ENCODE measurements at regions not wholly inside any gene's neighbourhood (a gene's known extent, or its start where the extent isn't known, plus 50 kb on each side); places are given as distances from the start of the nearest gene placed in this dataset.
"Not testable (repeated sequence)": the region's sequence is repeated elsewhere in the genome, so short reads cannot be mapped to it uniquely, and the experiment has no call there.

DNA sequence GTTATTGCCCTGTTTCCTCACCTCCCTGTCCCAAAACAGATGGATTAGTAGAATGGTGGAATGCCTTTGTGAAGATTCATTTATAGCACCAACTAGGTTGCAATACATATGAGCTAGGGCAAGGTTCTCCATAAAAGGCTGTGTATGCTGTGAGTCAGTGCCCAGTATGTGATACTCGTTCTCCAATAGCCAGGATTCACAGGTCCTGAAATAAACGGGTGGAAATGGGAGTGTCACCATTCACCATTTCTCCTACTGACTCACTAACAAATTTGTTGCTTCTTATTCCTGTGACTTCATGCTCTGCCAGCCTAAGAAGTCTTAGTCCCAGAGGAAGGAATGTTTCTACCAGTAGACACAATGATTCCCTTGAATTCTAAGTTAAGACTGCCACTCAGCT is 1745.4 kb downstream of the SLITRK1 start:
- DNase-seq = no peak

DNA sequence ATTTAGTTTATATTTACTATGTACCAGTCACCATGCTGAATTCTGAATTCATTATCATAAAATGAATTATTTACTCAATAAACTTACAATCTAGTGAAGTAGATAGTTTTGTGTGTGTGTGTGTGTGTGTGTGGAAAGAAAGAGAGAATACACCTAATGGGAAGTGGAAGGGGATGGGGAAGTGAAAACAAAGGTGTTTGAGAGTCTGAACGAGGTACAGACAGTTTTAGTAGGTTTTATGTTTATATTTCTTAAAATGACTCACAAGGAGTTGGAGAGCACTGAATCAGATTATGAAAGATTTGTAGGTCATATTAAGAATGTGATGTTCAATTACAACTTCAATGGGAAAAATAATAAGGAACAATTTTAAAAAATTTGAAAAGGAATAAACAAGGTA is 1753.0 kb downstream of the SLITRK1 start:
- DNase-seq = no peak

DNA sequence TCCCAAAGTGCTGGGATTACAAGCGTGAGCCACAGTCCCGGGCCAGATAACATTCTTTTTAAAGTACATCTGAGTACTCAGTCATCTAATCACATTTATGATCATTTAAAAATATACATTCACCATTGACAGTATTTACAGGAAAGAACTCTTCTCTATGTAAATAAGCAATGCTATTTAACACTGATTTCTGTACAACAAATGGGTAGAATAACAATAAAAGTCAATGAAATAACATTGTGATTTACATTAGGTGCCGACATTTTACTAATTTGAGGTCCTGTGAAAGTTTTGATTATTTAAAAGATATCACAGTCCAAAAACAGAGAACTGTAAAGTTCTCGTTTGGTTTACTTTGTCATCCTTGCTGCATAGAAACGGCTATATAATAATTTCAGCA is 1763.7 kb downstream of the SLITRK1 start:
- DNase-seq = no peak

DNA sequence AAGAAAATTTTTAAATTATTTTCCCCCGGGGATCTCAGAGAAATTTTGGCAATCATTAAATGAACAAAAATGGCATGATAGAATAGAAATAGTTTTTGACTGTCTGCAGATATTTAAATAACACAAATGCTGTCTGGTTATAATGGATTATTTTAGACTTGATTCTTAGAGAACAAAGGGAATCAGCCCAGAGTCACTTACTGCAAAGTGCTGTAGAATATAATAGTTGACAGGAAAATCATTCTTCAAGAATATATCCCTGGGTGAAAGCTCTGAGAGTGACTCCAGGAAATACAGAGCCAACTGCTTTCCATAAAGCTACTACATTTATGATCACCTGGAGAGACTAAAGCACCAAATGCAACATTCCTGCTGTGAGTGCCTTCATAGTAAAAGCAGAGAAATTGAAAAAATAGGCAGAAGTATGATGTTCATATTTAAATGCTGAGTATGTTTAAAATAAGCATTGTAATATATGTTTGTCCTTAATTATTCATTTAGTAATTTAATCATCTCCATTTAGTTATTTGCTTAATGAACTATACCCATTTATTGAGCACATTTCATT is 1765.8 kb downstream of the SLITRK1 start:
- DNase-seq = no peak

DNA sequence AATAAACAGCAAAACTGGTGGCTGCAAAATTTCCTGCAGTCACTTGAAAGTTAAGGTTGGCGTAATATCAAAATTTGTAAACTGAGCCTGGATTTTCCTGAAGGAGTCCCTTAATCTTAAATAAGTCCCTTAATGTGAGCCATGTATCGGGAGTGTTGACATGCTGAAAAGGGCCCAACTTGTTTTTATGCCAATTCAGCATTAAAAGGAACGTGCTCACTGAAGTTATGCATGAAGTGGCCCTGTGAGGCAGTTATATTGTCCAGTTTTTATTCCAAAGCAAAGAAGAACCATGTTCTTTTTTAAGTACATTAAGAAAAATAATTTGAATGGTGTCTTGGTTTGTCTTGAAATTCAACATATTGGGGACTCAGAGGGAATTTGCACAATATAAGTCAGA is 1766.9 kb downstream of the SLITRK1 start:
- DNase-seq = no peak

DNA sequence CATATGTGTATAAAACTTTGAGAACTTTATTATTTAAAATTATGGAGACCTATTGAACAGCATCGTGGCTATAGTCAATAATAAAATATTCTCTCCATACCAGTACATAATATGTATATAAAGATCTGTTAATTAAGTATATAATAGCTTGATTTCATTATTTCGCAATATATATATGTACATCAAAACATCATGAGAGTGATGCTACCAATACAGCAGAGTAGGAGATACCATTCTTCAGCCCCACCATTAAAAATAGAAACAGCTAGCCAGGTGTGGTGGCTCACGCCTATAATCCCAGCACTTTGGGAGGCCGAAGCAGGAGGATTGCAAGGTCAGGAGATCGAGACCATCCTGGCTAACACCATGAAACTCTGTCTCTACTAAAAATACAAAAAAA is 1755.3 kb upstream of the SPRY2 start:
- no peak for DNase-seq

DNA sequence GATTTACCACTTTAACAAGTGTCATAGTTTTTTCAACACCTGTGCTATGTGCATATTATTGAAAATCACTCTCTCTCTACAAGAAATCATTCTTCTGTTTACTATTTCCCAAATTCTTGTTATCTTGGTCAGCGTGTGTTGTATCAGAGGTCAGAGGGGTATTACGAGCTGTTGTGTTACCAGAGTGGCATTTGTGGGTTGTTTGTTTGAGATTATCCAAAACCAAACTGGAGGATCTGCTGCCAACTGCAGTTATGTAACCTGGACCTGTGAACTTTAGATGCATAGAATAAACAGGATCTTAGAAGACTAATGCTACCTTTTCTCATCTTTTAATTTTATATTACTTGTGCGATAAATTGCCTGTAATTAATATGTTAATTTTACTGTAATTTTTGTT is 1751.4 kb upstream of the SPRY2 start:
- DNase-seq = no peak

DNA sequence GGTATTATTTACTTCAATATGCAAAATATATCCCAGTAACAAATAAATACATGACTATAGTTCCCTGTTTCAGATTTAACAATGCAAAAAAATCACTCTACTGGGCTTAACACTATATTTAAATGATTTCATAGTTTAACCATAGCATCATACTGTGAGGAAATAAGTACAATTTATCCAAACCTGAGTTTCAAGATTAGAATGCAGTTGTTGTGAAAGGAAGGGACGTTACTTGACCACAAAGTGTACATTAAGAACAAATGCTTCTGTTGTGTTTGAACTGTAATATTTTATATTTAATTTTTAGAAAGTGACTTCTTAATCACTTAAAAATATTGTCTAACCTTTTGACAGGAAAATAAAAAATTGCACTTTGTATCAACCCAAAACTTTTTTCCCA is 1747.9 kb upstream of the SPRY2 start:
- DNase-seq = no peak

DNA sequence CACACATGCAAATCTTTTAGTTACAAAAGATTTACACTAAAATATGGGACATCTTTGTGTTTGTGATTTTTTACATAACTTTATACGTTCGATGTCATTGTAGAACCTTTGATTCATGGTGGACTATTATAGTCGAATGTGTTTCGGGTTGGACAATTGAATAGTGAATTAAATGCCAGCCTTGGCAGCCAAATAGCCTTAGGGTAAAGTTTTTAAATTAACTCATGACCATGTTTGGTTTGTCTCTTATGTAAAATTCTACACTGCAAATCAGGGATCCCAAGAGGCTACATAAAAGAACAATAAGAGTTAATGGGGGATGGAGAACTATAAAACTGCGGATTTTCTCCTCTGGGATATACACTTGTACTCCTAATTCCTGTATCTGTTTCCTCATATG is 1735.6 kb upstream of the SPRY2 start:
- no peak for DNase-seq

DNA sequence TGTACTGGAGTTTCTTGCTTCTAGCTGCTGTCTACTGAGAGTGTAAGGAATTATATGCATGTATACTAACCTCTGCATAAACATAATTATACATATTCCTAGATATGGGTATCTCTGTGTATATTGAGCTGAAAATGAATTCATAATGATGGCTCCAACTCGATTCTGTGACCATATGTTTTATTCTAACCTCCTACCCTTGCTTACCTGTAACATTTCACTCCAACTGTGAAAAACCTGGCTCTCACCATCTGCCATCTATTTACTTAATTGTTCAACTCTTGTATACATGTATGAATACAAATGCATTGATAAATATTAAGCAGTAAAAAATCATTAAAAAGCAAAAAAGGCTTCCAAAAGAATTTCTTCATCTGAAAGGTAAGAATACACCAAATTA is 1729.5 kb upstream of the SPRY2 start:
- DNase-seq = no peak

DNA sequence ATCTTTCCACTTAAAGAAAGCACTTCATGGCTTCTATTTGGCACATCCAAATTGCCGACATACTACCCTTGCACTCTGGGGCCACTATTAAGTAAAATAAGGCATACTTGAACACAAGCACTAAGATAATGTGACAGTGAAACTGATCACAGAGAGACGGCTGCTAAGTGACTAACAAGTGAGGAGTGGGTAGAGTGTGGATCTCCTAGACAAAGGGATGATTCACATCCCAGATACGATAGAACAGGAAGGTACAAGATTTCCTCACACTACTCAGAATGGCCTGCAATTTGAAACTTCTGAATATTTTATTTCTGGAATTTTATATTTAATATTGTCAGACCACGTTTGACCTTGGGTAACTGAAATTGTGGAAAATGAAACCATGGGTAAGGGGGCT is 1721.8 kb upstream of the SPRY2 start:
- no peak for DNase-seq

DNA sequence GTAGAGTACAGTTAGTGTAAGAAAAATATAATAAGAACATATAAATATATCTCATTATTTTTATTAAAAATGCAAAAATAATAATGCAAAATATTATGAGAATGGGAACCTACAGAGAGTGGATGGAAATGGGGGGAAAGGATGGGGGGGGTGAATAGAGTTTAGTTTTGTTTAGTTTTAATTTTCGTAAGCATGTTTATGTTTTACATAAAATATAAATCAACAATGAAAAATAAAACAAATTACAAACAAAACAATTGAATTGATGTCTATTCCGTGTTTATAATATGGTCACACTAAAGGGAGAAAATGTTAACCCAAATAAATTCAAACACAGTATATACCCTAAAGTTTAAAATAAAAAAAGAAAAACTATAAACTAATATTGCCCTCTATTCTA is 1717.4 kb upstream of the SPRY2 start:
- DNase-seq = no peak

DNA sequence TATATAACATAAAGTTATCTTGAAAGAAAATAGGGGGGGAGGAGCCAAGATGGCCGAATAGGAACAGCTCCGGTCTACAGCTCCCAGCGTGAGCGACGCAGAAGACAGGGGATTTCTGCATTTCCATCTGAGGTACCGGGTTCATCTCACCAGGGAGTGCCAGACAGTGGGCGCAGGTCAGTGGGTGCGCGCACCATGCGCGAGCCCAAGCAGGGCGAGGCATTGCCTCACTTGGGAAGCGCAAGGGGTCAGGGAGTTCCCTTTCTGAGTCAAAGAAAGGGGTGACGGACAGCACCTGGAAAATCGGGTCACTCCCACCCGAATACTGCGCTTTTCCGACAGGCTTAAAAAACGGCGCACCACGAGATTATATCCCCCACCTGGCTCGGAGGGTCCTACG is 1704.4 kb upstream of the SPRY2 start:
- not testable (repeated sequence) for DNase-seq

DNA sequence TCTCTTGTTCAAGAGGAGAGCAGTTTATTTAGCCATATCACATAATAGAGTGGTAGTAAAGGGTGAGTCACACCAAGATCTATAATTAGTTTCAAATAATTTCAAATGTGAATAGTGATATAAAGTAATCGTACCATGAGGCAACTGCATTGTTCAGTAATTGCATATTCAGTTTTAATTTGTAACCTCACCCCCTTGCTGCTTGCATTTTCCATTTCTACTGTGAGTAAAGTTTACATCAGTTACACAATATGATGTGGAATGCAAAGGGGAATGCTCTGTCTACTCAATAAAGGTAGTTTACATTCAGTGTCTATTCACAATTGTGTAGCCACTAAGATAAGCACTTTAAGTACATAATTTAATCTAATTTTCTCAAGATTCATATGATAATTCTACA is 1695.7 kb upstream of the SPRY2 start:
- no peak for DNase-seq

DNA sequence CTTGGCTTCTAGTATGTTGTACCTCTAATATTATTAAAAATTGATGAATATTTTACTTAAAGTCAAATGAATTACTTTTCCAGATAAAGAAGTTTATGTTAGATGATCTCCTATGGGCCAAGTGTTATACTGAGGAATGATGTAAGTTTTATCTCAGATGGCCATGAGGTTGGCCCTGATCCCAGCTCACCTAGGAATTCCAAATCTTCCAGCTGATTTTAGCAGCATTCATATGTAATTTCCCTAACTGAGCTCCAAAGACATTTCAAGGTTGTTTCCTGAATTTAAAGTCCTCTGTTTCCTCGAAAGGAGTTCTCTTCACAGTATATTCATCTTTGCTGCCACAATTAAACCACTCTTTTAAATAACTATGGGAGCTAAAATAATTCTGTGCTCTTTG is 1670.4 kb upstream of the SPRY2 start:
- peak; percentile 4 for DNase-seq

DNA sequence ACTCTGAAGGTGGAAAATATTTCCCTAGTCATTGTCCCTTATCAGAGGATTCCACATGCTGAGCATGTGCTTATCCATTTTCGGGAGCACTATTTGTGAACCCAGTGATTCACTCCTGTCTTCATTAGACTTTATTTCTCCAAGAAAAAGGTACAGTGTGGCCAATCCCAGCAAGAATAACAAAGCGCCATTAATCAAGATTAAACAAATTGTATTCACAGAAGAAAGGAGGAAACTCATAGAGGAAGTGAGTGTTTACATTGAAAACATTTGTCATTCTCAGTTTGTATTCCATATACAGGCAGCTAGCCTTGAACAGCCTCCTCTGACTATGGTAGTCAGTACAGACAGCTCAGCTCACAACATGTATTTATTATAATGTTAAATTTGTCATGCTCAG is 1669.9 kb upstream of the SPRY2 start:
- DNase-seq = no peak

DNA sequence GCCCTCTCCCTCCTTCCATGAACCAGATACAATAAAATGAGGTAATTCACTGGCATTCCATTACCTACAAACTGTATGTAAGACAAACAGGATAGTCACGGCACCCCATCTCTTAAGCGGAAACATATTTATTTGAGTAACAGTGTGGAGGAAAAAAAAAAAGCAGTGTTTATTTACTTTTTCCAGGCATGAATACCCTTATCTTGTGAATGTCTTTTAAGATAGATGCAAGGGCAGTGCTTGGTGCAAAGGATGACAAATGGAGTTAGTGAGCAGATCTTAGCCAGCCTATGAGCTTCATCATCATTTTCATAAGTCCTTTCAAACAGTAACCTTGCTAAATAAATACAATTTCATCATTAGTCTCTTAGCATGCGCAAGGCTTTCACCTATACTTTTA is 1661.8 kb upstream of the SPRY2 start:
- DNase-seq = no peak

DNA sequence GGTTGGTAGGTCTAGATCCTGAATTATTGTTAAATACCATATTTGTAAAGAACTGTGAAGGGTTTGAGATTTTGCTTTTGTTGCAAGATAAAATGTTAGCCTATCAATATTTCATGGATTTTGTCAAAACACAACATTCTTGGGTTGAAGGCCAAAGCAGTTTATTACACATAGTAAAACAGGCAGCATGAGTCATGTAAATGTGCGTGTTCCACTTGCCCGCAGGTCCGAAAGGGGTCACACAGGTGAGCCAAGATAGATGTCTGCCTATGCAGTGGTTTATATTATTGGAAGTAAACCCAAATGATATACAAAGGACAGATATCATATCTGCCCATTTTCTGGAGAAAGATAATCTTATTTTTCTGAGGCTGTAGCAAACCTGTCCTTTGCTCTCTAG is 1654.4 kb upstream of the SPRY2 start:
- DNase-seq = no peak

DNA sequence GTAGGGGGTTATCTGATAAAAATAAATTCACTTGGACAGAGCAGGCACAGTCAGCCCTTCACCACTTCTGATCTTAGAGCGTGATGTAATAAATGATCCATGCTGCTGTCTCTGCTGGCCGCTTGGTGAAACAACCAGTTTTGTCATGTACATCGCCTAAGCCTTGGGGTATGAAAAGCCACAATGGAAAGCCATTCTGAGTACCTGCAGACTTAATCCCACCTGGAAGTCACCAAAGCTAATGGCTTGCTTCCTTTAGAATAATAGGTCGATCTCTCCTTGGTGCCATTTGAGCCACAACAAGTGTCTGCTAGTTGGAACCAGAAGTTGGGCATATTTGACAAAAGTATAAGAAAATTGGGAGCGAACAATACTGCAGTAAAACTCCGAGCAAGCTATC is 1649.7 kb upstream of the SPRY2 start:
- no peak for DNase-seq

DNA sequence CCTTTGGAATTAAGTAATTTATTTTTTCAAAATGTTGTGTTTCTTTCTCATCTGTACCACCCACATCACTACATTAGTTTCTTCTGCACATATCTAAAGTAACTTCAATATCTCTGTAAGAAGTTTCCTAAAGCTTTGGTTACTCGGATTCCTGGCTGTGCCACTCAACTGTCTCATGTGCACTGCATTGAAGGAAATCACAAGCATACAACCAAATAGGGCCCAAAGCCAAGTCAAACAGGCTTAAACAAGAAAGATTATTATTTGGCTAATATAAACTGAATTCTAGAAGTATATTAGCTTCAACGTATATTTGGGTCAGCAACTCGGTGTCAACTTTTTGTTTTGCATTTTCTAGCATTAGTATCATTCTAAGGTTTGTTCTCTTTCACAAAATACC is 1647.6 kb upstream of the SPRY2 start:
- no peak for DNase-seq

DNA sequence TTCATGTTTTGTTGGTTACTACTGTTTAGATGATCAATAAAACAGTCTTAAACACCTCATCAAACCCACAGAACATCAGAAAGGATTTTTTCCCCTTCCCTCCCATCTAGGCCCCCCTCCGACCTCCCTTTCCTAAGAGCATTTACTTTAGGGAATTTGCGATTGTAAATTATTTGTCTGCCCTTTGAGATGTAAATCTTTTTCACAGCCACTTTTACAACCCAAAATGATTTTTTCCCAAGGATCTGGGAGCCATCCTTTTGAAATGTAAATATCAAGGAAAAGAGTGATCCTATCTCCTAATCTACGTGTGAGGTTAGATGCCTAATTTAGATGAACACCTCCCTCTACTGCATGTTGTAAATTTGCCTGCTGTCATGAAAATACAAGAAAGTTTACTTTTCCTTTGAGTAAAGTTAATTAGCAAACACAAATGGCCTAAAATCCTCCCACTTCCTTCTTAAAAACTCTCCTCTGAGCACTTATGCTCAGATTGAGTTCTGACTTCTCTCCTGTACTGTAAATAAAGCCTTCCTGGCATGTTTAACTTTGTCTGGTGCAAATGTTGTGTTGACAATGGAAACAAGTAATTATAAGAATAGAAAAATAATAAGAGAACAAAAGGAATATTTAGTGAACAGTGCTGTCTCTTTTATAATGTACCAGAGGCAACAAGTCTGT is 1646.9 kb upstream of the SPRY2 start:
- no peak for DNase-seq

DNA sequence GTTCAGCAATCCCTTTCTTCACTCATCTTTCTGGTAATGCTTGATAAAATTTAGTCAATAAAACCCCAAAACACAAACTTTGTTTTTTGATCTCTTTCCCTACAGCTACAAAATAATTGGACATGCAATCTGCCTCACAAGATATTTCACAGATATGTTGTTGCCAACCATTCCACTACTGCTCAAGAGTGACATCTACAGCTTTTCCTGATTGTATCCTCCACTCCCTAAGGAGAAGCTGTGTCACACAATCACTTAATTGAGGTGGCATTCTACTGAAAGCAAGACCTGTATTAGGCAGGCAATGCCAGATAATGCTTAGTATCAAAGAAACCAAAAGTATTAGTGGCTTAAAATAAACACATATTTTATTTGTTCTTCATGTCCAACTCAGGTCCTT is 1646.2 kb upstream of the SPRY2 start:
- no peak for DNase-seq

DNA sequence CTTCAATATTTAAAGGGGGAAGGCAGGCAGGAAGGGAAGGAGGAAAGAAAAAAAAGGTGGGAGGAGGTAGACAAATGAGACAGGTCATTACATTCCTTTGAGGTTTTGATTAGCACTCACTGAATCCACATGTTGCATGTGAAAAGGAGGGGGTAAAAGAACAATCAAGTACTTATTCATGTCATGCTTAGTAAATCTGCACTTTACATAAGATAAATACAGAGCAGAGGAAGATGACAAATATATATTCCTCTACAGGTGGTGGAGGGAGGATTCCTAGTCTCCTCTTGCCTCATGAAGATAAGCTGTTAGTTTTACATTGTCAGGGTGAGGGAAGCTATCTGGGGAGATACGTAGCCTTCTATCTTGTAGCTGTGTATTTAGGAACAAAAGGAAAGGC is 1645.4 kb upstream of the SPRY2 start:
- DNase-seq = no peak

DNA sequence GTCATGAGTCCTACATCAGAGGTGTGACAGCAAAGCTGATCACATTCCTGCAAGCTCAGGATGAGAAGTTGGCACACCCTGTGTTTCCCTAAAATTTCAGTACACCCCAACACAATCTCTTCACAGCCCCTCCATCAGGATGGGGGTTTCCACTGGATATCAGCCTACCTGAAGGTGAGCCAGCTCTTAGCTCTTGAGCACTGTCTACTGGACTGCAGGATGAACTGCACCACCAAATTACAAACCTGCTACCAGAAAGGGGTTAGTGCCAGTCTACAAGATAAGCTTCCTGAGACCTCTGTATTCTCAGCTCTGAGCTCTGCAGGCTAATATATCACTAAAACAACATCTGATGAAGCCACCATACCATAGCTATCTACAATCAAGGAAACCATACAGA is 1616.2 kb upstream of the SPRY2 start:
- DNase-seq = no peak

DNA sequence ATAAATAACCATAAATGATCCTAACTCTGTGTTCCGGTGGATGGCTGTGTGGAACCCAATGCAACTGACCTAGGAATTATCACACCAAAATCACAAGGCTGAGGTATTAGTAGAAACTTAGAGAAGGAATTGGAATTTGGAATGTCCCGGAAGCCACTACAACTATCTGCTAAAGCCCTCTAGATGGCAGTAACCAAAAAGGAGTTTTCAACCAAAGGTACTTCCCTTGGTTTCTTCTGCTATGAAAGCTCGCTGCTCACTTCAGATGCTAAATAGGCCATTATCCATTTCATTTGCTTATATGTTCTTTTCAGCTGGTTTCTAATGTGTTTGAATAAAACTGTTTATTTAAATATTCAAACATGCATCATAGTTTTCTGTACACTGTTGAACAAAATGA is 1589.1 kb upstream of the SPRY2 start:
- peak; percentile 4 for DNase-seq

Measured in hindlimb muscle (tissue), 1 donor.